ENCODE measurements at regions not wholly inside any gene's neighbourhood (a gene's known extent, or its start where the extent isn't known, plus 50 kb on each side); places are given as distances from the start of the nearest gene placed in this dataset.
"Not testable (repeated sequence)": the region's sequence is repeated elsewhere in the genome, so short reads cannot be mapped to it uniquely, and the experiment has no call there.

DNA sequence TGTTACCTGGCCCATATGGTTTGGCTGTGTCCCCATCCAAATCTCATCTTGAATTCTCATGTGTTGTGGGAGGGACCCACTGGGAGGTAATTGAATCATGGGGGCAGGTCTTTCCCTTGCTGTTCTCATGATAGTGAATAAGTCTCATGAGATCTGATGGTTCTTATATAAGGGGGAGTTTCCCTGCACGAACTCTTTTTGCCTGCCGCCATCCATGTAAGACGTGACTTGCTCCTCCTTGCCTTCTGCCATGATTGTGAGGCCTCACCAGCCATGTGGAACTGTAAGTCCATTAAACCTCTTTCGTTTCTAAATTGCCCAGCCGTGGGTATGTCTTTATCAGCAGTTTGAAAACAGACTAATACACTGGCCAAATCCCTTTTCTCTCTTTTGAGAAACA, 444.4 kb downstream of the QKI start:
- H3K4me2 ChIP-seq (ENCODE audit: insufficient read depth, low read length); ATAC-seq; H3K36me3 ChIP-seq (ENCODE audit: control insufficient read depth, insufficient read depth, low read length); BruUV-seq (replicated peaks); H3K4me3 ChIP-seq; H3K9me1 ChIP-seq (ENCODE audit: control insufficient read depth, insufficient read depth, low read length); H4K20me1 ChIP-seq (replicated peaks; ENCODE audit: control insufficient read depth, insufficient read depth, low read length); CTCF ChIA-PET (ENCODE audit: low intra/inter-chr PET ratio); H2AFZ ChIP-seq (ENCODE audit: low read depth, low read length); H3K9ac ChIP-seq (ENCODE audit: insufficient read depth in 1 of 2, low read depth in 2 of 2, low read length in 2 of 2); H3K9me3 ChIP-seq (replicated peaks; ENCODE audit: control insufficient read depth, insufficient read depth, low read depth, low read length); FAIRE-seq; H3K79me2 ChIP-seq (ENCODE audit: control insufficient read depth, insufficient read depth, low read length); H3K27ac ChIP-seq (ENCODE audit: extremely low read depth, low read depth, low read length); in situ Hi-C loops (cut with MboI); POLR2A ChIA-PET; intact Hi-C loops (cut with micrococcal nuclease); DNase-seq (ENCODE audit: extremely low read depth in 1 of 4, low spot score in 3 of 4): not testable (repeated sequence)
- Histone ChIP-seq H3K4me1 (replicated peaks in 1 of 2; ENCODE audit: control insufficient read depth in 2 of 2, insufficient read depth in 2 of 2, low read length in 2 of 2) (peaks cover 3 to 23% of the 10 kb centered on the region in 2 experiments; a peak in 4 of 5 replicates), H3K27me3 (ENCODE audit: control insufficient read depth in 2 of 2, insufficient read depth in 2 of 2, low read length in 2 of 2) (peaks cover 0 to 12% of the 10 kb centered on the region in 2 experiments; a peak in 3 of 5 replicates)
- WGBS (ENCODE audit: insufficient coverage, low coverage, missing lambda C conversion rate), result 26% methylated on average over 5 of the region's 5 CpGs
- peak; percentile 97 for TF ChIP-seq ZNF431 (CRISPR knock-in tag; IDR thresholded peaks at IDR 0.05)
- TF ChIP-seq CBX3 (IDR thresholded peaks at IDR 0.05; ENCODE audit: borderline replicate concordance in 1 of 2, low read length in 2 of 2), result 0 out of 3 replicates have a peak, but pooled peaks of 1 of the 2 experiments have one; percentile 40

GRCh38 chr6:163857421-163857820, 442.9 kb downstream of the QKI start:
- Histone ChIP-seq H2AFZ (ENCODE audit: low read depth, low read length) (no peak overlapping the region), H3K4me2 (ENCODE audit: insufficient read depth, low read length) (no peak overlapping the region), H3K9ac (ENCODE audit: insufficient read depth in 1 of 2, low read depth in 2 of 2, low read length in 2 of 2) (no peak overlapping the region), H3K36me3 (ENCODE audit: control insufficient read depth, insufficient read depth, low read length) (no peaks in the 10 kb centered on the region), H3K79me2 (ENCODE audit: control insufficient read depth, insufficient read depth, low read length) (no peaks in the 10 kb centered on the region), H3K27me3 (ENCODE audit: control insufficient read depth in 2 of 2, insufficient read depth in 2 of 2, low read length in 2 of 2) (peaks cover 0 to 6% of the 10 kb centered on the region in 2 experiments; a peak in 2 of 5 replicates), H3K9me3 (replicated peaks; ENCODE audit: control insufficient read depth, insufficient read depth, low read depth, low read length) (peaks cover 6% of the 10 kb centered on the region; the same call in 1 of the 2 replicates), H3K9me1 (ENCODE audit: control insufficient read depth, insufficient read depth, low read length) (no peaks in the 10 kb centered on the region), H3K4me3 (no peak overlapping the region), H4K20me1 (replicated peaks; ENCODE audit: control insufficient read depth, insufficient read depth, low read length) (no peaks in the 10 kb centered on the region), H3K27ac (ENCODE audit: extremely low read depth, low read depth, low read length) (no peak overlapping the region), H3K4me1 (replicated peaks in 1 of 2; ENCODE audit: control insufficient read depth in 2 of 2, insufficient read depth in 2 of 2, low read length in 2 of 2) (peaks cover 0 to 23% of the 10 kb centered on the region in 2 experiments; a peak in 3 of 5 replicates)
- no TSS peak for BruUV-seq (replicated peaks)
- CTCF ChIA-PET (ENCODE audit: low intra/inter-chr PET ratio), result no interaction called here
- DNase-seq (ENCODE audit: extremely low read depth in 1 of 4, low spot score in 3 of 4) (no peak), ATAC-seq (no peak), FAIRE-seq (no peak)
- intact Hi-C loops (cut with micrococcal nuclease), result no loop called here
- 14% methylated on average over 2 of the region's 2 CpGs for WGBS (ENCODE audit: insufficient coverage, low coverage, missing lambda C conversion rate)
- POLR2A ChIA-PET, result interaction anchor here (0.8 kb wide), 1 partner anchor 10 kb away, joined by 3 read pairs; no protein-coding TSS in a partner anchor
- in situ Hi-C loops (cut with MboI), result no loop called here
- TF ChIP-seq FOXK1 (CRISPR knock-in tag; IDR thresholded peaks at IDR 0.05; ENCODE audit: borderline replicate concordance) (no peak), E4F1 (CRISPR knock-in tag; IDR thresholded peaks at IDR 0.05; ENCODE audit: borderline replicate concordance) (no peak), MYBL2 (IDR thresholded peaks at IDR 0.05; ENCODE audit: low read depth) (no peak), MYBL2 (CRISPR knock-in tag; IDR thresholded peaks at IDR 0.05; ENCODE audit: borderline replicate concordance) (no peak), MLX (CRISPR knock-in tag; conservative IDR thresholded peaks at IDR 0.05) (no peak), HCFC1 (IDR thresholded peaks at IDR 0.05; ENCODE audit: low read depth, low read length) (no peak), FUS (optimal IDR thresholded peaks at IDR 0.05; ENCODE audit: low read depth, low read length) (no peak)
- TF ChIP-seq, protein P1, sequence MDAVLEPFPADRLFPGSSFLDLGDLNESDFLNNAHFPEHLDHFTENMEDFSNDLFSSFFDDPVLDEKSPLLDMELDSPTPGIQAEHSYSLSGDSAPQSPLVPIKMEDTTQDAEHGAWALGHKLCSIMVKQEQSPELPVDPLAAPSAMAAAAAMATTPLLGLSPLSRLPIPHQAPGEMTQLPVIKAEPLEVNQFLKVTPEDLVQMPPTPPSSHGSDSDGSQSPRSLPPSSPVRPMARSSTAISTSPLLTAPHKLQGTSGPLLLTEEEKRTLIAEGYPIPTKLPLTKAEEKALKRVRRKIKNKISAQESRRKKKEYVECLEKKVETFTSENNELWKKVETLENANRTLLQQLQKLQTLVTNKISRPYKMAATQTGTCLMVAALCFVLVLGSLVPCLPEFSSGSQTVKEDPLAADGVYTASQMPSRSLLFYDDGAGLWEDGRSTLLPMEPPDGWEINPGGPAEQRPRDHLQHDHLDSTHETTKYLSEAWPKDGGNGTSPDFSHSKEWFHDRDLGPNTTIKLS (IDR thresholded peaks at IDR 0.05; ENCODE audit: borderline replicate concordance, low read depth), result no peak

Data from K562 (cell line).